NCI-H1694 treated with DMSO at 0.1 percent for 48 hours (cell line): ENCODE measurements at regions not wholly inside any gene's neighbourhood (a gene's known extent, or its start where the extent isn't known, plus 50 kb on each side); places are given as distances from the start of the nearest gene placed in this dataset.
"Not testable (repeated sequence)": the region's sequence is repeated elsewhere in the genome, so short reads cannot be mapped to it uniquely, and the experiment has no call there.

Experiments used
- DNase-seq: peaks from one replicate; lab custom pipeline; 2025; lab: John Stamatoyannopoulos, UW

DNA sequence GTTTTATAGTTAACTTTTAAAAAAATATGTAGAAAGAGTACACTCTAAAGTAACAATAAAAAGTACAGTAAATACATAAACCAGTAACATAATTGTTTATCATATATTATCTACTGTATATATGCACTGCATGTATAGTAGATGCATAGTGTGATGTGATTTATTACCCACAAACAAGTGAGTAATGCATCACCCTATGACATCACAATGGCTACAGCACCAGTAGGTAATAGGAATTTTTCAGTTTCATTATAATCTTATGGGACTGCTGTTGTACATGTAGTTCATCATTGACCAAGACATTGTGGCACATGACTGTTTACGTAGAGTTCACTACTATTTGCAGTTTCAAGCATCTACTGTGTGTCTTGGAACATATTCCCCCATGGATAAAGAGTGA is 1047.2 kb downstream of the ROBO2 start:
- no peak for DNase-seq

DNA sequence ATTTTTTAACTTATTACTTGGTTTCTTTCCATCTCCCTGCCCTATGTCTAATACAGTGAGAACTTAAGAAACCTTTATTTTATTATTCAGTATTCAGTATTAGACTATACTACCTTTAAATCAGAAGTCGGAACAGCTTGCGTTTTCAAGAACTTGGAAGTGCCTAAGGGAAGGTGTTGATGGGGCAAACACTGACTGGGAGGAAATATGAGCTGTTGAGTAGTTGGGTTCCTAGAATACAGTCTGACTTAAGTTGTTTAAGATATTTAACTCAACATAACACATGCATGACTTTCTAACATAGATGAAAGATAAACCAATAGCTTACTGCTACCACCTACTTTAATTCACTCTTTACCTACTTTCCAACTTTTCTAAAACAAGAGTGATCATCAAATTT is 1048.1 kb downstream of the ROBO2 start:
- DNase-seq, result no peak

DNA sequence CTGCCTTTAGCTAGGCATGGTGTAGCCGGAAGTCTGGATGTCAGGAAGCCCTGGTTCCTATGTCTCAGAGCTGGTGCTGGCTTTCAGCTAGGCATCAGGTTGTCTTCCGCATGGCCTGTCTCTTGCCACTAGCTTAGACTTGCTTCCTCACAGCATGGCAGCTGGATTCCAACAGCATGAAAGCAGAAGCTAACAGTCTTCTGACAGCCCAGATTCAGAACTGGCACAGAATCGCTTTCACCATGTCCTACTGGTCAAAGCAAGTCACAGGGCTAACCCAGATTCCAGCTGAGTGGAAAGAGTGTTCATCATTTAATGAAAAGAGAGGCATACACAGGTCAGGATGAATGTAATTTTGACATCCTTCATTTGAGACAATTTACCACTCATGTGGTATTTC is 1050.5 kb downstream of the ROBO2 start:
- DNase-seq, result no peak

DNA sequence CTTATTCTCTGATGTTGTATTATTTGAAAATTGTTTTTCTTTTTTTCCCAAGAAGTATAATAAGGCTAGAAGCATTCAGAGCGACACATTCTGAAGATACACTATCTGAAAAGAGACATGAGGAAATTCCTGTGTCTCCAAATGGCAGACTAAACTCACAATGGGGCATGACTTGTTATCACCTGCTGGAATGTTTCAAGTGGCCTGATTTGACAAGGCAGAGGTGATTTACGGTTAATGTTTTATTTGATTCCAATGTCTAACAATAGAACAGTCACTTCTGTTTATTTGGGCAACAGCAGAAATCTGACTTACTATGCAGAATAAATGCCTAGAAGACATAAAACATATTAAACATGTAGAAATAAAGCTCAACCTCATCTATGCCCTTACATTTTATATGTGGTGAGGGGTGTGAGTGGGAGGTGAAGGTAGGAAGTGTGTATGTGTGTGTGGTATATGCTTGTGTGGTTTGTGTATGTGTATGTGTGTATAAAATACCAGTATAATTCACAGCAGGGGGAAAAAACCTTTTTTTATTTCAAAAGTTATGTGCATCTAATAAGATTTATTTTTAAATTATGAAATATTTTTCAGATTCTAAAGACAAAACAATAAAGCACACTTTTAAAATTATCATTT is 1051.7 kb downstream of the ROBO2 start:
- no peak for DNase-seq

DNA sequence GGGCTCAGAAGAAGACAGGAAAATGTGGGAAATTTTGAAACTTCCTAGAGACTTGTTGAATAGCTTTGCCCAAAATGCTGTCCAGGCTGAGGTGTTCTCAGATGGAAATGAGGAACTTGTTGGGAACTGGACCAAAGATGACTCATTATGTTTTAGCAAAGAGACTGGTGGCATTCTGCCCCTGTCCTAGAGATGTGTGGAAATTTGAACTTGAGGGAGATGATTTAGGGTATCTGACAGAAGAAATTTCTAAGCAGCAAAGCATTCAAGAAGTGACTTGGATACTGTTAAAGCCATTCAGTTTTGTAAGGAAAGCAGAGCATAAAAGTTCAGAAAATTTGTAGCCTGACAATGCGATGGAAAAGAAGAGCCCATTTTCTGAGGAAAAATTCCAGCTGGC is 1052.7 kb downstream of the ROBO2 start:
- not testable (repeated sequence) for DNase-seq

DNA sequence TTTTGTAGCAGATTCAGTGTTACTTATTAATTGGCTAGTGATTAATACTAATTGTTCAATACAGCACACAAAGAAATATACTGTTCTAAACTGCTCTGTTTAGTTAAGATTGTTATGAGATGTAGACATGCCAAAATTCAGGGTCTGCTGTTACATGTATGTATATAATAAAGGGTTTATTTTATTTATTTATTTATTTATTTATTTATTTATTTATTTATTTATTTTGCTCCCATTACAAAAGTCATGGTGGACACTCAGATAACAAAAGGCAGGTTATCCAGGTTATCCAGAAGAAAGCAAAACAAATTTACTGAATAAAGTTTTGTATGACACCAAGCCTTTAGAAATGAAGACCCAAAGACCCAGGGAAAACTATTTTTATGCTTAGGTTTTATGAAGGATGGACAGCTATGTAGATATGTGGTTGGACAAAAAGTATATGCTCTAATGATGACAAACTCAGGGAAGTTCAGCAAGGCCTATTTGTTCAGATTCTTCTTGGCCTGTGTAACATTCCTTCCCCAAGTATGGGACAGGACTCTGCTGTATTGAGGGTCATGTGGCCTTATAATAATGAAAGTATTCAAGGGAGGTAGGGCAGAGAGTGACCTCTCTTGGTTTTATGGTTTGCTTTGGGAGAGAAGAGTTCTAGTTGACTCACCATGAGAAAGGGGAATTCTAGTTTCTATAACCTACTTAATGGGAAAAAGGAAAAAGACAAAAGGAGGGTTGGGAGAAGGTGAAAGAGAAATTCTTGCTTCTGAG is 1056.8 kb downstream of the ROBO2 start:
- DNase-seq, result no peak

DNA sequence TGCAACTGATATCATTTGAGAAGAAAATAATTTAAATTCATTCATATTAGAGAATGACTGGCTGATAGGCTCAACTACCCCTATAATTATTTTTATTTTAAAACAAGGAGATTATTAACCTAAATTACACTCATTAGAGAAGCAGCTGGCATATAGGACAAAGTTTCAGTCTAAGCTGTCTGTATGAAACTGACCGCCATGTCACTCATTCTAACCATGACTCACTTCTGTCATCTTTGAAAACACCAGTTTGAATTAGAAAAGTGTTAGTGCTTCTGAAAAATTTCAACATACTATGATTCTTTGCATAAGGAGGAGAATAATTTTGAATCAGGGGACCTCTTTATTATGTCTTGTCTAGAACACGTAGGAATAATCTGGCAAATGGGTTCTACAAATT is 1058.5 kb downstream of the ROBO2 start:
- no peak for DNase-seq

DNA sequence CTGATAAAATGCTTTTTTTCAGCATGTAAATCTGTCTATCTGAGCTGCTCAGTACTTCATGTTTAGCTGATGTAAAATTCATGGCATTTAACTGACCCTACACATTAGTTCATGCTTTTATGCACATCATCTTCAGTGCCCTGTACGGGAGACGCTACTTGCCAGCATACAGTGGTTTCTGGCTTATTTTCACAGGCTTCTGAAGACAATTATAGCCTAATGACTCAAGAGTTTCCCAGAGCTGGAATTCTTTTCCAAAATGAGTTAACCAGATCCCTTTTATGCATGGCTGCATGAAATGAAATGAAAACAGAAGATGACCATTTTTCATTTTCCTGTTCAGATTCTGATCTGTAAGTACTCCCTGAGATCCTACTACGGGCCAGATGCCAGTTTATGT is 1061.5 kb downstream of the ROBO2 start:
- DNase-seq, result no peak

DNA sequence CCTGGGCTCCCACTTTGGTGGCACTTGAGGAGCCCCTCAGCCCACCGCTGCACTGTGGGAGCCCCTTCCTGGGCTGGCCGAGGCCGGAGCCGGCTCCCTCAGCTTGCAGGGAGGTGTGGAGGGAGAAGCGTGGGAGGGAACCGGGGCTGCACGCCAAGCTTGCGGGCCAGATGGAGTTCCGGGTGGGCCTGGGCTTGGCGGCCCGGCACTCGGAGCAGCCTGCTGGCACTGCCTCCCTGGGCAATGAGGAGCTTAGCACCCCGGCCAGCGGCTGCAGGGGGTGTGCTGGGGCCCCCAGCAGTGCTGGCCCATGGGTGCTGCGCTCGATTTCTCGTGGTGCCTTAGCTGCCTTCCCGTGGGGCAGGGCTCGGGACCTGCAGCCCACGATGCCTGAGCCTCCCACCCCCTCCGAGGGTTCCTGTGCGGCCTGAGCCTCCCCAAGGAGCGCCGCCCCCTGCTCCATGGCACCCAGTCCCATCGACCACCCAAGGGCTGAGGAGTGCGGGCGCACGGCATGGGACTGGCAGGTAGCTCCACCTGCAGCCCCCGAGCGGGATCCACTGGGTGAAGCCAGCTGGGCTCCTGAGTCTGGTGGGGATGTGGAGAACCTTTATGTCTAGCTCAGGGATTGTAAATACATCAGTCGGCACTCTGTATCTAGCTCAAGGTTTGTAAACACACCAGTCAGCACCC is 1068.5 kb downstream of the ROBO2 start:
- DNase-seq, result not testable (repeated sequence)

DNA sequence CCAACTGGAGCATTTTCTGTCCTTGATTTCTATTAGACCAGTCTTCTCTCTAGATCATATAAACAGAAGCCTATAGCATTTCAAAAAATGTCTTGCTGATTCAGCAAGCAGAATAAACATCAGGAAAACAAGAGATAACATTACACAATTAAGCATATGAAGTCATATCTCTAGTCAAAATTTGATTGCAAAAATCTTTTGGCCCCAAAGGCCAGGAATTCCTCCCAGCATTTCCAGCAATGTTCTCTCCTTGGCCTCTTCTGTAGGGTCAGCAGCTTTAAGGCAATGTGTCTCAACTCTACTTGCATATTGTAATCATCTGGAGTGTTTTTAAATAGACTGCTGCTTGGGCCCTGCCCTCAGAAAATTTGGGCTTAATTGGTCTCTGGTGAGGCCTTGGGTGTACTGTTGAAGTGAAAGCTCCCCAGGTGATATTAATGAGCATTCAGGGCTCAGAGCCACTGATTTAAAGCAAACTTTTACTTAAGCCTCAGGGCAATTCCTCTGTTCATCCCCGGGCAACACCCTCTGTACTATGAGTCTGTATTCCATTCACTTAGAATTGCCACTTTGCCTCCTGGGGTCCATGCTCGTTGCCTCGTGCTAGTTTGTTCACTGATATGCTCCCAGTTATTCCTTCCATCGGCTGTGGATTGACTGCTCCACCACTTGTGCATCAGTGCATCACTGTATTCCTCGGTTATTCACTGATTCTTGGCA is 1072.6 kb downstream of the ROBO2 start:
- no peak for DNase-seq

DNA sequence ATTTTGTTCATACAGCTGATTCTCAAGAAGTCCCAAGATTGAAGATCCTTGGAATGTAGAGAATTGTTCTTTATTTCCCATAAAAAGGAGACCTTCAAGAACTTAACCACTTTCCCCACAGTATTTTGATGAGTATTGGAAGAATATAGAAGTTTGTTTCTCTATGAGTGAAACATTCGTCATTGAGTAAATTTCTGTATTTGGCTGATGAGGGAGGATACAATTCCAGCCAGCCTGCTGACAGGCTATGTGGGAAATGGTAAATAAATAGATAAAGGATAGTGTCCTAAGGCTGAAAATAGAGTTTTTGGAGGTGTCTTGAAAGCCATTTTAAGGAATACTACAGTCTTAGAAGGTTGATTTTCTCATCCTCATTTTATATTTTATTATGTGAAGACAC is 1076.1 kb downstream of the ROBO2 start:
- DNase-seq, result no peak

DNA sequence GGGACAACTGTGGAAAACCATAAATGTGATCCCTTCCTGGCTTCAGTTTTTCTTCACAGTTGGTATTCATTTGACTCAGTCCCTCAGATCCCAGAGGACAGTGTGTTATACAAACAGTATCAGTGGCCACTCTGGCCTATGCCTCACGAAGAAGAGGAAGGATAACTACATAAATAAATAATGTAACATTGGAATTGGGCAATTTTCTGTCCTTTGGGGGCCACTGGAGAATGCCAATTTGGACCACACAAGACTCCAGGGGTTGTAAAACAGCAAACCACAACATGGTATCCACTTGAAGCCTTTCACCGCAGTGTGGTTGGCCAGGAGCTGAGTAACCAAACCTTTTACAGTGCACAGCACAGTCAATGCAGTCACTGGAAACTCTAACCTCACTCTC is 1077.0 kb downstream of the ROBO2 start:
- DNase-seq, result no peak

DNA sequence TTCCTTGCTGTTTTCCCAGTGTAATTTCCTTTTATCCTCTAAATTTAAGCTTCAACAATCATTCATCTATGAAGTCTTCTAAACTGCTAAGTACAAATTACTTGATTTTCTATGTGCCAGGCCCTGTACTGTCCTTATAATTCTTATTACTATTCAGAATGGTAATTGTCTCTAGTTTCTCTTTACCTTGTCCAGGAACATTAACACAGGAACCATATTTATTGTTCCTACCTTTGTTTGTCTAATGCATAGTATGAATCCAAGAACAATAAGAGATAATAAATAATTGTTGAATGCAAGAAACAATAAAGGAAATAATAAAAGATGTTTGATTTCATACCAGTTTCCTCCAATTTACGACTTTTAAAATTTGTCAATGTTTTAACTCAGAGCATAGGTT is 1083.2 kb downstream of the ROBO2 start:
- DNase-seq, result no peak

DNA sequence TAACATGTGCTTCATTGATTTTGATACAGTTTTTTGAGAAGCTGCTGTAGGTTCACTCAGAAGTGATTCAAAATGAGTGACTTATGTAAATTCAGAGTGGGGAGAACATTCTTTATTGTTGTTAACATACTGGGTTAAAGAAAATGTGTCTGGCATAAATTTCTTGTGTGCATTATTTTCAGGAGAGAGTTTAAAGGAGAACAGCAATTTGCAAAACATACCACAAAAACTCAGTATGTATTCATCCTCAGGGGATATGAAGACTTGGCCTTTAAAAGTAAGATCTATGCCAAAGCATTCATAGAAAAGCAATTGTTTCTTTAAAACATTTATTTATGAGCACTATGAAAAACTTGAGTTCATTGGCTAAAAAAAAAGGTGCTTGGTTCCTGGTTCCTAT is 1089.8 kb downstream of the ROBO2 start:
- DNase-seq, result no peak

DNA sequence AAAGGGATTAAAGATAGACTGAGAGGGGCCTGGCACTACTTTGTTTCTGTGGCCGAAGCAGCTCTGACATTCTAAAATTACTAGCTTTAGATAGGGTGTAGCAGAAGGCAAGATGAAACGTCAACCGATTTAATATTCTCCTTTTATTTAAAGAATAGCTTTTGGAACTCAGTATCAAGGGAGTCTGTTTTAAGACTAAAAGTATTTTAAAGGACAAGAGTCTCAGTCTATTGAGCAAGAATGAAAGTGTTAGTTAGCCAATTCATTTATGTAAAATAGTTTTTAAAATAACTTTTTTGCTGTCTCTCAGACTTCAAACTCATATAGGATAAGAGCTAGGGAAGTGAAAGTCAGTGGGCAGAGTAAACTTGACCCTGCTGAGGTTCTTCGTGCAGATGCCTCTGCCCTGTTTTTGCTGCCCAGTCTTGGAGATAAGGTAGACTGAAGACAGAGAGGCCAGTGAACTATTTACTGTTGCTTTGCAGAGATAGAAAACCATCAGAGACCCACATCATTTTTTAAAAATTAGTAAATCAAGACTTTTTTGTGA is 1090.9 kb downstream of the ROBO2 start:
- DNase-seq, result no peak

DNA sequence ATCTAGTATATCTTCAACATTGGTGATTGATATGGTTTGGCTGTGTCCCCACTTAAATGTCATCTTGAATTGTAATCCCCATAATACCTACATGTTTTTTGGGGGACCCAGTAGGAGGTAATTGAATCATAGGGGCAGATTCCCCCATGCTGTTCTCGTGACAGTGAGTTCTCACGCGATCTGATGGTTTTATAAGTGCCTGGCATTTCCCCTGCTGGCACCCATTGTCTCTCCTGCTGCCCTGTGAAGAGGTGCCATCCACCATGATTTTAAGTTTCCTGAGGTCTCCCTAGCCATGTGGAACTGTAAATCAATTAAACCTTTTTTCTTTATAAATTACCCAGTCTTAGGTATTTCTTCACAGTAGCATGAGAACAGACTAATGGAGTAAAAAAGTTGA is 1094.6 kb downstream of the ROBO2 start:
- no peak for DNase-seq

DNA sequence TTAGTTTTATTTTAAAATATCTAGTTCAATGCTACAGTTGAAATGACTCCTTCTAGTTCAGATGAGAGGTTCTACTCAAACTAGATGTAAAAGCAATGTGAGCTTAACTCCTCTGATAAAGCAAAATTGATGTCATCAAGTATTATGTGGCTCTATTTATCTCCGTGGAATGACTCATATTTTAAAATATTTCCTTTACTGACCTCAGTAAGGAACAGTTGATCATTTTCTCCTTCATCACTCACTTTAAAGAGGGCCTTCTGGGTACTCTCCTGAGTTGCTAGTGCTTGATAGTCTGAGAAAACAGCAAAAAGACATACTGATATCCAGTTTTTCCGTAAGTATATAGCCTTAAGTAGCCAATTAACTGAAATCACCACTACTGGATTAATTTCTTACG is 1099.3 kb downstream of the ROBO2 start:
- no peak for DNase-seq

DNA sequence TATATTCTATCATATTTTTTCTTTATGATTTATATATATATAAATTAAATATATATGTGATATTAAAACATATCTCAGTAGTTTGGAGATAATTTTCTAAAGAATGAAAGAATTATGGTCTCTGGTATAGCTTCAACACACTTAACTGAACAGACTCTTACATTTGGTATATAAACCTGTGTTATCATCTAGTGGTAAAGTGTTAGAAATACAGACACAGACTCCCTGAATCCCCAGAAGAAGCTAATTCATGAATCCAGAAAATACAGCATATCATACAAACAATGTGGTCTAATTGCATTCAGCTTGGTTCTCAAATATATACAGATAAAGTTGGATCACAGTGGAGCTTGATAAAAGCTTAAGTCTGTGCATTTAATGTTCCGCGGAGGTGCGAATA is 1100.4 kb downstream of the ROBO2 start:
- no peak for DNase-seq

DNA sequence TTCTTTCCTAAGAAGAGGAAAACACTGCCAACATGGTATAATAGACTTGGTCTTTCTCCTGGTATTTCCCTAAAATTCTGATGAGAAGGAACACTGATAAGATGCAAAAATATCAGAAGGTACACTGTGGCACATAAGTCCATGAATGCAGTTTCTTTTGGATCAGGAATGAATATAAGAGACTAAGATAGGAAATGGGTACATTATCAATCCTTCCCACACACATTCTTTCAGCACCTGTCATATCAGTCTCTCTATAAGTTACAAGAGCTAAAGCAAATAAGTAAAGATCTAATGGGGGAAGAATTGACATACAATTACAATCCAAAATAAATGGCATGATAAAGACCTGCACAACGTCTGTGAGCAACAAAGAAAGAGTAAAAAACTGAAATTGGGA is 1101.0 kb downstream of the ROBO2 start:
- no peak for DNase-seq

DNA sequence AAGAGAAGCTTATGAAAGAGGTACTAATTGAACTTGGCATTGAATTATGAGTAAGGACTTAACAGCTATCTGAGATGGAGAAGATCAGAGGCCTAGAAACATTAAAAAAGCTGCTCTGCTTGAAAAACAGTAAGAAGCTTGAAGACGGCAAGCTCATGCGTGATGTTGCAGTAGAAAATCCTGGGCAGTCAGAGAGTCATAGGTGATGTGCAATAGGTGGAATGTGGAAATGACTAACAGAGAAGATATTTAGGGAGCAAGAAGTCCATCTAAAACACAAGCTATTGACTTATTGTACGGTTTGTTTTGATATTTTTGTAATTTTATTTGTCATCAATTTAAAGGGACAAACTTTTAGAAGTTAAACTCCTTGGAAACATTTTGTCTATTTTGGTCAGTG is 1101.4 kb downstream of the ROBO2 start:
- no peak for DNase-seq

DNA sequence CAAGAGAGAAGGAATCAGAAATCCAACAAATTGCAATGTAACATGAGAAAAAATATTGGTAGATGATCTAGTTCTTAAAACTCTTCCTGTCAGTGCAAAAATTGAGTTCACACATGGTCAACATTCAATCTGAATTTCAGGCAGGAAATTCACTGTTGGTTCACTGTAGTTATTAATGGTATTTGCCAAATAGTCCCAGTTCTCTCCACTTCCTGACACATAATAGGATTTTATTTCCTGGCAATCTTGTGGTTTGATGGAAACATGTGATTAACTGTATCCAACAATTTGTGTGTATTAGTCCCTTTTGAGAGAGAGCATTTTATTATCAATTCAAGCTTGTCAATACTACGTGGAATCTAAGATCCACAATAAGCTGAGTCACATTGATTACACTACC is 1103.1 kb downstream of the ROBO2 start:
- DNase-seq, result no peak

DNA sequence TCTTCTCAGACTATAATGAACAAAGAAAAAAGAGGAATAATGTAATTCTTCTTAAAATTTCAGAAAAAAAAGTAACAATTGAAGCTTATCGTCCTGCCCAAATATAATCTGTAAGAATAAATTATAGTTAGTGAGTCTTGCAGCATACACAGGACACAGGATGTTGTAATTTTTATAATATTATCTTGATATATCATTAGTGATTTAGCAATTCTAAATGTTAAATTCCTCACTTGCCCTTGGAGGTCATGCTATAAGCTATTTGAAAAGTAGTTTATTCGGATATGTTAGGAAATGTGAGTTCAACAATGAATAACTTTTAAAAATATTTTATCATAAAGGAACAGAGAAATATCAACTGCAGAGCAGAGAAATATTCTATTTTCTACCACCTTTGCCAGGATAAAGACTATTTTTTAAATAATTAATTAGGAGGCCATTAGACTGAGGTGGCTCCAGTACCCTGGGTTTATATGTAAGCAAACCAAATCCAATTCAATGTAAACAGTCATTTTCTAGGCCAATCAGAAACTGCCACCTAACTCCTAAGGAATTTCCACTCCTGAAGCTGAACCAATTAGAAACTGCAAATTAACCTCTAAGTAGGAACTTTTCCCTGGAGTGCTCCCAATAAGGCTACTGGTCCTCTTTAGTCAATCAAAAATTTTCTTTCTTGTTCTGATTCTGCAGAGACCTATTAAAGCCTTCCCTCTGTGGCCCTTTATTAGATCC is 1109.3 kb downstream of the ROBO2 start:
- DNase-seq, result no peak
